ENCODE measurements at regions not wholly inside any gene's neighbourhood (a gene's known extent, or its start where the extent isn't known, plus 50 kb on each side); places are given as distances from the start of the nearest gene placed in this dataset.

- TF ChIP-seq EP300 (IDR thresholded peaks at IDR 0.05; ENCODE audit: borderline replicate concordance) = no peak
- TF ChIP-seq FOXM1 (IDR thresholded peaks at IDR 0.05; ENCODE audit: borderline replicate concordance, low read depth) = no peak
- no peak for TF ChIP-seq RAD21 (IDR thresholded peaks at IDR 0.05; ENCODE audit: low read depth)
- TF ChIP-seq CEBPB (IDR thresholded peaks at IDR 0.05) = no peak
Measured at GRCh38 chr1:58345215-58346035, 201.1 kb downstream of the OMA1 start.

Data from Ishikawa (cell line).